ENCODE measurements at regions not wholly inside any gene's neighbourhood (a gene's known extent, or its start where the extent isn't known, plus 50 kb on each side); places are given as distances from the start of the nearest gene placed in this dataset.
A peak's percentile ranks its signal among the peaks of the same experiment; 100 is the strongest.

DNA sequence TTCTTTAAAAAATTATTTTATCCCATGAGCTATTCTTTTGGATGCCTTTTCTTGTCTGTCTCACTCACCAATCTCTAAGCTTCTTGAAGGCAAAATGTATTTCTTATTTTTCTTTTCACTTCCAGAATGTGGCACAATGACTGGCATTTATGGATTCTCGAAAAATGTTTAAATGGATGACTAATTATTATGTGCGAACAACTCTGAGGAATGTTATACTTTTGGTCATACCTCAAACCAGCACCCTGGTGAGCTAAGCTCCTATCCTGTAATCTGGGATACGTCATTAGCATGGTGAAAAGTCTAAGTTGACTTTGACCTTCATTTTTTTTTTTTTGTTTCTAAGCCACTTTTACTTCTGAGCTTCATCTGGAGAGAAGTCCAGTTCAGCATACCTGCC lies 214.0 kb upstream of the CEP162 start:
- Histone ChIP-seq H3K9me3 (no peaks in the 10 kb centered on the region), H3K27ac (no peak overlapping the region), H3K27me3 (no peaks in the 10 kb centered on the region), H3K4me3 (no peak overlapping the region), H3K4me1 (no peaks in the 10 kb centered on the region), H3K36me3 (no peaks in the 10 kb centered on the region)
- intact Hi-C loops (cut with DNase I; ENCODE audit: low total_unique reads) (no loop called here), in situ Hi-C loops (cut with MboI; ENCODE audit: low pct_ligation_motif_present in 1 of 4, low pct_unique_long_range_greater_than_20kb in 1 of 4, low sequenced_read_pairs in 3 of 4) (loop anchor here in 1 of 4 donors (25.0 kb wide), 1 partner anchor 521 kb away; no protein-coding TSS in a partner anchor)
- TF ChIP-seq, protein P1, sequence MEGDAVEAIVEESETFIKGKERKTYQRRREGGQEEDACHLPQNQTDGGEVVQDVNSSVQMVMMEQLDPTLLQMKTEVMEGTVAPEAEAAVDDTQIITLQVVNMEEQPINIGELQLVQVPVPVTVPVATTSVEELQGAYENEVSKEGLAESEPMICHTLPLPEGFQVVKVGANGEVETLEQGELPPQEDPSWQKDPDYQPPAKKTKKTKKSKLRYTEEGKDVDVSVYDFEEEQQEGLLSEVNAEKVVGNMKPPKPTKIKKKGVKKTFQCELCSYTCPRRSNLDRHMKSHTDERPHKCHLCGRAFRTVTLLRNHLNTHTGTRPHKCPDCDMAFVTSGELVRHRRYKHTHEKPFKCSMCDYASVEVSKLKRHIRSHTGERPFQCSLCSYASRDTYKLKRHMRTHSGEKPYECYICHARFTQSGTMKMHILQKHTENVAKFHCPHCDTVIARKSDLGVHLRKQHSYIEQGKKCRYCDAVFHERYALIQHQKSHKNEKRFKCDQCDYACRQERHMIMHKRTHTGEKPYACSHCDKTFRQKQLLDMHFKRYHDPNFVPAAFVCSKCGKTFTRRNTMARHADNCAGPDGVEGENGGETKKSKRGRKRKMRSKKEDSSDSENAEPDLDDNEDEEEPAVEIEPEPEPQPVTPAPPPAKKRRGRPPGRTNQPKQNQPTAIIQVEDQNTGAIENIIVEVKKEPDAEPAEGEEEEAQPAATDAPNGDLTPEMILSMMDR (IDR thresholded peaks at IDR 0.05) = no peak
- TF ChIP-seq POLR2A (IDR thresholded peaks at IDR 0.05) (no peak), POLR2AphosphoS5 (IDR thresholded peaks at IDR 0.05) (no peak), EP300 (IDR thresholded peaks at IDR 0.05; ENCODE audit: low read depth) (no peak)
- WGBS, 2 donors (ENCODE audit: low coverage in 1 of 2) = 78 to 80% methylated on average over 3 of the region's 3 CpGs
- DNase-seq = no peak

DNA sequence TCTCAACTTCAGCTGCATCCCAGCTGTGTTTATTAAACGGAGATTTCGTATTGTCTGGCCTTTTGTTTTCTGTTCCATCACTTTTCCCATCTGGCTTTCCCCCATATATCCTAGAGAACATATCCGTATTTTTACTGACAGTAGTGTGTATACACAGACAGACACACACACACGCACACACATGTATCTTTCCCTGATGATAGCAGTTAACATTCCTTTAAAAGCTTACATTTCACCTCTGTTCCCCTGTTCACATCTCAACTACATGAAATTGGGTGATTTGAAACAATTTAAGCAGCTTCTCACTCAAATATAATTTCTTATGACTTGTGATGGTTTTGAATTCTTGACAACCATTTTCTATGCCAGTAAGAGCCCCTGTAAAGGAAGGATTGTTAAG lies 207.1 kb upstream of the CEP162 start:
- H3K9me3 ChIP-seq = no peaks in the 10 kb centered on the region
- no peak for DNase-seq
- 63 to 69% methylated on average over 4 of the region's 4 CpGs for WGBS, 2 donors (ENCODE audit: low coverage in 1 of 2)
- H3K36me3 ChIP-seq = no peaks in the 10 kb centered on the region
- intact Hi-C loops (cut with DNase I; ENCODE audit: low total_unique reads) = no loop called here
- TF ChIP-seq EP300 (IDR thresholded peaks at IDR 0.05; ENCODE audit: low read depth) (no peak), POLR2AphosphoS5 (IDR thresholded peaks at IDR 0.05) (no peak), POLR2A (IDR thresholded peaks at IDR 0.05) (no peak)
- TF ChIP-seq, protein P1 (IDR thresholded peaks at IDR 0.05) = no peak
- in situ Hi-C loops (cut with MboI; ENCODE audit: low pct_ligation_motif_present in 1 of 4, low pct_unique_long_range_greater_than_20kb in 1 of 4, low sequenced_read_pairs in 3 of 4) = loop anchor here in 1 of 4 donors (25.0 kb wide), 1 partner anchor 528 kb away; no protein-coding TSS in a partner anchor
- no peak overlapping the region for H3K27ac ChIP-seq
- H3K4me3 ChIP-seq = no peak overlapping the region
- H3K27me3 ChIP-seq = no peaks in the 10 kb centered on the region
- H3K4me1 ChIP-seq = no peaks in the 10 kb centered on the region

DNA sequence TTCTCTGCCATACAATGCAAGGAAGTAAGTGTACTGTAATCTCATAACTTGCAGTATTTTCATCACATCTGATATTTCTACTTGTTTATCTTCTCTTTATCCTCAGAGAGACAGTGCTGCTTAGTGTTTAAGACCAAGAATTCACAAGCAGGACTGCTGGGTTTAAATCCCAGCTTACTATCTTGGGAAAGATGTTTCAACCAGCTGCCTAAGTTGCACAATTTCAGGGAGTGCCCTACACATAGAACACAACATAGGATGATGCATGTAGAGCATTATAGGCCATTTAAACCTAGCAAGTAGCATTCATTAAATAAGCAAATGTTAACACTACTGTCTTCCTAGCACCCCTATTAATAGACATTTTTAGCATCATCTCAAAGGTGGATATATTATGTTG lies 205.2 kb upstream of the CEP162 start:
- Histone ChIP-seq H3K36me3 (no peaks in the 10 kb centered on the region), H3K4me3 (no peak overlapping the region), H3K27me3 (peaks cover 2% of the 10 kb centered on the region), H3K9me3 (no peaks in the 10 kb centered on the region), H3K4me1 (no peaks in the 10 kb centered on the region), H3K27ac (no peak overlapping the region)
- no peak for DNase-seq
- intact Hi-C loops (cut with DNase I; ENCODE audit: low total_unique reads) (no loop called here), in situ Hi-C loops (cut with MboI; ENCODE audit: low pct_ligation_motif_present in 1 of 4, low pct_unique_long_range_greater_than_20kb in 1 of 4, low sequenced_read_pairs in 3 of 4) (loop anchor here in 1 of 4 donors (25.0 kb wide), 1 partner anchor 530 kb away; no protein-coding TSS in a partner anchor)
- TF ChIP-seq EP300 (IDR thresholded peaks at IDR 0.05; ENCODE audit: low read depth) (no peak), POLR2AphosphoS5 (IDR thresholded peaks at IDR 0.05) (no peak), POLR2A (IDR thresholded peaks at IDR 0.05) (no peak)
- TF ChIP-seq, protein P1 (IDR thresholded peaks at IDR 0.05) = no peak

DNA sequence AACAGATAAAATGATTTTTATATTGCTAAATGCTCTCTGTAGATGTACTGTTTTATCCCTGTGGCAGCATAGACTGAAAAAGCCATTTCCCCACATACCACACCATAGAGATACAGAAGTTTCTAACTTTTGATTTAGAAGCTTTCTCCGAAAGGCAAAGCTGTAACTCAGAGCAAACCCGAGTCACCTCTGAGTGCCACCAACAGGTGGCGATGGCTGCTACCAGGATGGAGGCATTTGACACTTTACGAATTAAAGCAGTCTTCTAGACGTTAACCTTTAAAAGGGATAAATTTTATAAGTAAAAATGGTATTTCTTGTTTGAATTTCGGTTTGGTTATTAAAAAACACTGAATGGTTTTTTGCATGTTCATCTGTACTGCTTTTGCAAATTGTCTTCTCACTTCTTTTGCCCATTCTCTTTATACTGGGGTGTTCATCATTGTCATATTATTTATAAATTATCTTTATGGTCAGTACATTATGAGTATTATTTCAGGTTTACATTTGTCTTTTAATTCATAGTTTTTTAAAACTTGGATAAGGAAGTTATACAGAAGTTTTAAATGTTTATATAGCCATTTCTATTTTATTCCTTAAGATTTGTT lies 201.0 kb upstream of the CEP162 start:
- TF ChIP-seq POLR2A (IDR thresholded peaks at IDR 0.05) (no peak), EP300 (IDR thresholded peaks at IDR 0.05; ENCODE audit: low read depth) (no peak), POLR2AphosphoS5 (IDR thresholded peaks at IDR 0.05) (no peak)
- TF ChIP-seq, protein P1 (IDR thresholded peaks at IDR 0.05) = peak; percentile 33 to 50 (median 48)
- in situ Hi-C loops (cut with MboI; ENCODE audit: low pct_ligation_motif_present in 1 of 4, low pct_unique_long_range_greater_than_20kb in 1 of 4, low sequenced_read_pairs in 3 of 4) = loop anchor here in 2 of 4 donors (10.0 to 25.0 kb wide), 2 partner anchors 534 to 896 kb away; no protein-coding TSS in a partner anchor
- H3K27me3 ChIP-seq = peaks cover 10% of the 10 kb centered on the region
- no peak overlapping the region for H3K4me3 ChIP-seq
- no peaks in the 10 kb centered on the region for H3K9me3 ChIP-seq
- 0 to 8% methylated on average over 1 to 6 of the region's 6 CpGs for WGBS, 2 donors (ENCODE audit: low coverage in 1 of 2)
- DNase-seq = peak; percentile 11
- intact Hi-C loops (cut with DNase I; ENCODE audit: low total_unique reads) = no loop called here
- H3K4me1 ChIP-seq = no peaks in the 10 kb centered on the region
- H3K27ac ChIP-seq = no peak overlapping the region
- H3K36me3 ChIP-seq = no peaks in the 10 kb centered on the region
